PC-3 (cell line): ENCODE measurements at regions not wholly inside any gene's neighbourhood (a gene's known extent, or its start where the extent isn't known, plus 50 kb on each side); places are given as distances from the start of the nearest gene placed in this dataset.

Experiments
- ATAC-seq: fragments of 200-7000 bp; cut with Tn5 transposase; 2 replicates; pipeline ENCODE4 v1.9.1; 2020; ENCODE audit warnings: mild to moderate bottlenecking, moderate library complexity
- BruUV-seq: library from RNA; stranded (reverse); fragments of 400-500 nt; replicated peaks from 2 replicates; lab custom pipeline; 2021; lab: Mats Ljungman, UMichigan
- CTCF ChIA-PET: fragments of 300-600 bp; sonication (Branson Sonifier 250); formaldehyde crosslinking; loops from one replicate; lab custom pipeline; 2022; ENCODE audit warnings: antibody characterized with exemption; lab: Charles Lee
- POLR2A ChIA-PET: fragments of 300-600 bp; sonication (Branson Sonifier 250); formaldehyde crosslinking; loops from one replicate; lab custom pipeline; 2022; ENCODE audit warnings: antibody characterized with exemption; ENCODE audit not compliant: unreplicated experiment; lab: Charles Lee
- DNase-seq: peaks from one replicate; pipeline ENCODE4 v3.0.0-alpha.2; 2015
- H2AFZ ChIP-seq: fragments of 300-600 bp; sonication (generic); 2 replicates; pipeline ENCODE4 v1.6.0; 2016; ENCODE audit warnings: antibody characterized with exemption, low read length
- H3F3A ChIP-seq: fragments of 300-600 bp; sonication (generic); one replicate; pipeline ENCODE4 v1.6.0; 2017; ENCODE audit warnings: antibody characterized with exemption, low read length, control low read depth, mild to moderate bottlenecking; ENCODE audit not compliant: unreplicated experiment
- H3K27ac ChIP-seq: fragments of 300-600 bp; sonication (generic); 2 replicates; pipeline ENCODE4 v1.5.1; 2016; ENCODE audit warnings: mild to moderate bottlenecking, low read length
- H3K27me3 ChIP-seq: fragments of 300-600 bp; sonication (generic); 2 replicates; pipeline ENCODE4 v1.6.1; 2016; ENCODE audit warnings: low read length, mixed read lengths
- H3K36me3 ChIP-seq: fragments of 300-600 bp; sonication (generic); 2 replicates; pipeline ENCODE4 v1.6.1; 2016; ENCODE audit warnings: low read depth, mixed run types, low read length, mixed read lengths
- H3K4me1 ChIP-seq: fragments of 300-600 bp; sonication (generic); 2 replicates; pipeline ENCODE4 v1.5.1; 2016; ENCODE audit warnings: low read length; ENCODE audit not compliant: insufficient read depth
- H3K4me2 ChIP-seq: fragments of 300-600 bp; sonication (generic); 2 replicates; pipeline ENCODE4 v1.6.0; 2016; ENCODE audit warnings: low read length
- H3K4me3 ChIP-seq: fragments of 300-600 bp; sonication (generic); 2 replicates; pipeline ENCODE4 v1.5.1; 2016; ENCODE audit warnings: mild to moderate bottlenecking, low read length, mixed read lengths
- H3K79me2 ChIP-seq: fragments of 300-600 bp; sonication (generic); 2 replicates; pipeline ENCODE4 v1.6.1; 2017; ENCODE audit warnings: low read length, mixed read lengths
- H3K9ac ChIP-seq: fragments of 300-600 bp; sonication (generic); 2 replicates; pipeline ENCODE4 v1.6.0; 2016; ENCODE audit warnings: mild to moderate bottlenecking, low read length
- H3K9me2 ChIP-seq: fragments of 300-600 bp; sonication (generic); replicated peaks from 2 replicates; pipeline ENCODE4 v1.6.1; 2016; ENCODE audit warnings: mixed run types, low read length, mixed read lengths
- H3K9me3 ChIP-seq: fragments of 300-600 bp; sonication (generic); 2 replicates; pipeline ENCODE4 v1.6.1; 2016; ENCODE audit warnings: low read length, mixed read lengths
- H4K20me1 ChIP-seq: fragments of 300-600 bp; sonication (generic); 2 replicates; pipeline ENCODE4 v1.6.1; 2016; ENCODE audit warnings: low read length, mixed read lengths
- EZH2 ChIP-seq: fragments of 300-600 bp; sonication (generic); IDR thresholded peaks from one replicate; pipeline ENCODE4 v1.6.1; 2017; ENCODE audit warnings: antibody characterized with exemption, mild to moderate bottlenecking, low read length; ENCODE audit not compliant: unreplicated experiment
- EZH2phosphoT487 ChIP-seq: fragments of 300-600 bp; sonication (generic); IDR thresholded peaks from 2 replicates; pipeline ENCODE4 v1.6.1; 2018; ENCODE audit warnings: mild to moderate bottlenecking, antibody characterized with exemption, low read length, borderline replicate concordance
- intact Hi-C: fragments of 100-400 bp; cut with micrococcal nuclease; formaldehyde crosslinking; loops from 2 replicates; pipeline ENCODE4 v1.9.0; 2023
- TF ChIP-seq, protein P1 (sequence below): fragments of 300-600 bp; sonication (generic); conservative IDR thresholded peaks from 2 replicates; pipeline ENCODE4 v1.5.1; 2017; ENCODE audit warnings: antibody characterized with exemption, low read depth, mild to moderate bottlenecking, low read length

GRCh38 chr6:117077300-117077699, 188.1 kb upstream of the VGLL2 start:
- Histone ChIP-seq H3K4me2 (no peak overlapping the region), H3K27ac (no peak overlapping the region), H3K9me2 (no peaks in the 10 kb centered on the region), H2AFZ (no peak overlapping the region), H4K20me1 (no peaks in the 10 kb centered on the region), H3K9me3 (no peaks in the 10 kb centered on the region), H3K4me1 (no peaks in the 10 kb centered on the region), H3F3A (no peaks in the 10 kb centered on the region), H3K27me3 (no peaks in the 10 kb centered on the region), H3K4me3 (no peak overlapping the region), H3K79me2 (no peaks in the 10 kb centered on the region), H3K9ac (no peak overlapping the region), H3K36me3 (no peaks in the 10 kb centered on the region)
- TF ChIP-seq, protein P1, sequence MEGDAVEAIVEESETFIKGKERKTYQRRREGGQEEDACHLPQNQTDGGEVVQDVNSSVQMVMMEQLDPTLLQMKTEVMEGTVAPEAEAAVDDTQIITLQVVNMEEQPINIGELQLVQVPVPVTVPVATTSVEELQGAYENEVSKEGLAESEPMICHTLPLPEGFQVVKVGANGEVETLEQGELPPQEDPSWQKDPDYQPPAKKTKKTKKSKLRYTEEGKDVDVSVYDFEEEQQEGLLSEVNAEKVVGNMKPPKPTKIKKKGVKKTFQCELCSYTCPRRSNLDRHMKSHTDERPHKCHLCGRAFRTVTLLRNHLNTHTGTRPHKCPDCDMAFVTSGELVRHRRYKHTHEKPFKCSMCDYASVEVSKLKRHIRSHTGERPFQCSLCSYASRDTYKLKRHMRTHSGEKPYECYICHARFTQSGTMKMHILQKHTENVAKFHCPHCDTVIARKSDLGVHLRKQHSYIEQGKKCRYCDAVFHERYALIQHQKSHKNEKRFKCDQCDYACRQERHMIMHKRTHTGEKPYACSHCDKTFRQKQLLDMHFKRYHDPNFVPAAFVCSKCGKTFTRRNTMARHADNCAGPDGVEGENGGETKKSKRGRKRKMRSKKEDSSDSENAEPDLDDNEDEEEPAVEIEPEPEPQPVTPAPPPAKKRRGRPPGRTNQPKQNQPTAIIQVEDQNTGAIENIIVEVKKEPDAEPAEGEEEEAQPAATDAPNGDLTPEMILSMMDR: no peak
- TF ChIP-seq EZH2: no peak
- CTCF ChIA-PET: no interaction called here
- POLR2A ChIA-PET: no interaction called here
- DNase-seq (no peak), ATAC-seq (no peak)
- intact Hi-C loops: no loop called here
- no TSS peak for BruUV-seq

DNA sequence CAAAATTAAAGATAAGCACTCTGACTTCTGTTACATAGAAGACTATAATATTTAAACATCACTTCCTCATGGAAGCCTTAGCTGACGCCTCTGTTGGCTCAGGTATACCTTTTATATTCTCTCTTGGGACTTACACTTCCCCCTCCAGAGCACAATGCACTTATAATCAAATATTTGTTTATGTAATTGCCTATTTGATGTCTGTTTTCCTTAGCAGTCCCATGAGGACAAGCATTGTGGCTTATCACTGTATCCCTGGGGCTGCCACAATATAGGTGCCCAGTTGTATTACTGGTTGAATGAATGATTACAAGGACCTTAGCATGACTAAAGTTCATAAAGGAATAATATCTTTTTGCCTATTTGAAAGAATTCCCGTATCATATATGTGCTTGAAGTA, 186.7 kb upstream of the VGLL2 start:
- no peaks in the 10 kb centered on the region for H3K9me2 ChIP-seq
- H3K9me3 ChIP-seq: no peaks in the 10 kb centered on the region
- H2AFZ ChIP-seq: no peak overlapping the region
- no peak for ATAC-seq
- no peak overlapping the region for H3K4me3 ChIP-seq
- intact Hi-C loops: no loop called here
- no peak overlapping the region for H3K27ac ChIP-seq
- TF ChIP-seq EZH2 (no peak), EZH2phosphoT487 (no peak)
- TF ChIP-seq, protein P1: no peak
- no peaks in the 10 kb centered on the region for H3K27me3 ChIP-seq
- no peak overlapping the region for H3K4me2 ChIP-seq
- H4K20me1 ChIP-seq: no peaks in the 10 kb centered on the region
- no peak overlapping the region for H3K9ac ChIP-seq
- CTCF ChIA-PET: no interaction called here
- no peaks in the 10 kb centered on the region for H3K4me1 ChIP-seq
- H3F3A ChIP-seq: no peaks in the 10 kb centered on the region
- DNase-seq: no peak
- no TSS peak for BruUV-seq
- no peaks in the 10 kb centered on the region for H3K79me2 ChIP-seq
- no peaks in the 10 kb centered on the region for H3K36me3 ChIP-seq
- POLR2A ChIA-PET: no interaction called here

GRCh38 chr6:117079951-117080350, 185.4 kb upstream of the VGLL2 start:
- no peaks in the 10 kb centered on the region for H3K36me3 ChIP-seq
- no peak overlapping the region for H3K4me2 ChIP-seq
- POLR2A ChIA-PET: no interaction called here
- H3K27me3 ChIP-seq: no peaks in the 10 kb centered on the region
- H2AFZ ChIP-seq: no peak overlapping the region
- no peaks in the 10 kb centered on the region for H3F3A ChIP-seq
- intact Hi-C loops: no loop called here
- DNase-seq: no peak
- H4K20me1 ChIP-seq: no peaks in the 10 kb centered on the region
- ATAC-seq: no peak
- no peaks in the 10 kb centered on the region for H3K9me2 ChIP-seq
- no peaks in the 10 kb centered on the region for H3K4me1 ChIP-seq
- BruUV-seq: no TSS peak
- no peak overlapping the region for H3K9ac ChIP-seq
- H3K27ac ChIP-seq: no peak overlapping the region
- no peaks in the 10 kb centered on the region for H3K79me2 ChIP-seq
- H3K4me3 ChIP-seq: no peak overlapping the region
- CTCF ChIA-PET: no interaction called here
- no peaks in the 10 kb centered on the region for H3K9me3 ChIP-seq
- TF ChIP-seq EZH2phosphoT487 (no peak), EZH2 (no peak)
- TF ChIP-seq, protein P1: no peak
